GM13977 (cell line): ENCODE measurements at regions not wholly inside any gene's neighbourhood (a gene's known extent, or its start where the extent isn't known, plus 50 kb on each side); places are given as distances from the start of the nearest gene placed in this dataset.

Experiments
- DNase-seq: peaks from one replicate; pipeline ENCODE4 v3.0.0; 2012; ENCODE audit warnings: low spot score
- CTCF ChIP-seq: IDR thresholded peaks from 2 replicates; pipeline ENCODE4 v1.5.1; 2012; ENCODE audit warnings: mild to moderate bottlenecking, control low read depth; ENCODE audit not compliant: insufficient read depth; ENCODE audit errors: extremely low read depth, missing control alignments
- in situ Hi-C: fragments of 300-500 bp; cut with MboI; formaldehyde crosslinking; loops from one replicate; pipeline ENCODE4 v1.12.0; 2022; ENCODE audit warnings: low sequenced_read_pairs, low pct_unique_long_range_greater_than_20kb, mixed read lengths, inconsistent platforms; ENCODE audit not compliant: unreplicated experiment

- TF ChIP-seq CTCF: no peak
- DNase-seq: no peak
- in situ Hi-C loops: no loop called here
These were observed 107.2 kb downstream of the INHBB start for GRCh38 chr2:120452945-120453634.

- DNase-seq: no peak
- TF ChIP-seq CTCF: no peak
- in situ Hi-C loops: no loop called here
These were observed 107.7 kb downstream of the INHBB start for GRCh38 chr2:120453635-120453998.

- no peak for DNase-seq
- TF ChIP-seq CTCF: no peak
- in situ Hi-C loops: no loop called here
These were observed 108.9 kb downstream of the INHBB start for GRCh38 chr2:120454654-120455385.

- in situ Hi-C loops: no loop called here
- DNase-seq: no peak
- no peak for TF ChIP-seq CTCF
These were observed 109.5 kb downstream of the INHBB start for GRCh38 chr2:120455390-120455789.

- in situ Hi-C loops: no loop called here
- TF ChIP-seq CTCF: no peak
- DNase-seq: no peak
These were observed 110.9 kb downstream of the INHBB start for GRCh38 chr2:120456867-120457266.

- in situ Hi-C loops: no loop called here
- no peak for DNase-seq
- no peak for TF ChIP-seq CTCF
These were observed 114.6 kb downstream of the INHBB start for GRCh38 chr2:120460511-120460910.
